ENCODE measurements at regions not wholly inside any gene's neighbourhood (a gene's known extent, or its start where the extent isn't known, plus 50 kb on each side); places are given as distances from the start of the nearest gene placed in this dataset.

GRCh38 chr10:53230651-53231050 lies 458.1 kb upstream of the MBL2 start:
- no peaks in the 10 kb centered on the region for H3K36me3 ChIP-seq (replicated peaks in 1 of 2; ENCODE audit: control extremely low read depth in 1 of 2, control insufficient read depth in 1 of 2, extremely low read depth in 1 of 2, insufficient read depth in 2 of 2, low read length in 1 of 2)
- no CpG with 5 or more reads among the region's 2 CpGs for WGBS (ENCODE audit: insufficient coverage)
- DNase-seq (no peak), ATAC-seq (ENCODE audit: low read depth) (no peak)
- H3K4me1 Mint-ChIP-seq = no peaks in the 10 kb centered on the region
- H3K27ac Mint-ChIP-seq = no peak overlapping the region
- H3K27ac ChIP-seq (ENCODE audit: low read length in 2 of 2) = no peak overlapping the region
- no peaks in the 10 kb centered on the region for H4K20me1 ChIP-seq (ENCODE audit: control insufficient read depth, insufficient read depth, low read length, poor library complexity, severe bottlenecking)
- H2AFZ ChIP-seq (ENCODE audit: insufficient read depth, low read depth, low read length, poor library complexity, severe bottlenecking) = no peak overlapping the region
- H3K4me2 ChIP-seq (replicated peaks; ENCODE audit: low read depth, low read length, poor library complexity, severe bottlenecking) = no peak overlapping the region
- H3K9me3 ChIP-seq (ENCODE audit: control extremely low read depth in 1 of 3, control insufficient read depth in 2 of 3, insufficient read depth in 1 of 3, low read length in 2 of 3) = no peaks in the 10 kb centered on the region
- TF ChIP-seq CTCF (IDR thresholded peaks at IDR 0.05) (no peak), EZH2 (IDR thresholded peaks at IDR 0.05; ENCODE audit: borderline replicate concordance, insufficient read depth, low read depth, low read length, poor library complexity, severe bottlenecking) (no peak)
- H3K27me3 Mint-ChIP-seq = no peaks in the 10 kb centered on the region
- no peak overlapping the region for H3K4me3 ChIP-seq (ENCODE audit: control extremely low read depth in 1 of 5, extremely low read depth in 1 of 5, insufficient read depth in 1 of 5, low read depth in 2 of 5, low read length in 4 of 5)
- H3K27me3 ChIP-seq (replicated peaks in 1 of 4; ENCODE audit: control extremely low read depth in 1 of 4, control insufficient read depth in 3 of 4, insufficient read depth in 4 of 4, low read length in 3 of 4) = no peaks in the 10 kb centered on the region
- H3K4me1 ChIP-seq (ENCODE audit: control insufficient read depth in 2 of 2, insufficient read depth in 2 of 2, low read length in 2 of 2) = no peaks in the 10 kb centered on the region
- H3K79me2 ChIP-seq (ENCODE audit: control insufficient read depth, insufficient read depth, low read length) = no peaks in the 10 kb centered on the region
- no peak overlapping the region for H3K4me3 Mint-ChIP-seq
- intact Hi-C loops (cut with micrococcal nuclease) = no loop called here
- POLR2A ChIA-PET = no interaction called here
- H3K9ac ChIP-seq (ENCODE audit: low read length) = no peak overlapping the region
- CTCF ChIA-PET = no interaction called here
- peaks cover 5% of the 10 kb centered on the region for H3K9me3 Mint-ChIP-seq (ENCODE audit: insufficient read depth)

GRCh38 chr10:53223851-53224250 lies 451.3 kb upstream of the MBL2 start:
- TF ChIP-seq EZH2 (IDR thresholded peaks at IDR 0.05; ENCODE audit: borderline replicate concordance, insufficient read depth, low read depth, low read length, poor library complexity, severe bottlenecking) = no peak
- TF ChIP-seq CTCF (IDR thresholded peaks at IDR 0.05) = no peak
- Histone ChIP-seq H3K36me3 (replicated peaks in 1 of 2; ENCODE audit: control extremely low read depth in 1 of 2, control insufficient read depth in 1 of 2, extremely low read depth in 1 of 2, insufficient read depth in 2 of 2, low read length in 1 of 2) (no peaks in the 10 kb centered on the region), H3K9ac (ENCODE audit: low read length) (no peak overlapping the region), H3K4me2 (replicated peaks; ENCODE audit: low read depth, low read length, poor library complexity, severe bottlenecking) (no peak overlapping the region), H3K9me3 (ENCODE audit: control extremely low read depth in 1 of 3, control insufficient read depth in 2 of 3, insufficient read depth in 1 of 3, low read length in 2 of 3) (peaks cover 0 to 16% (median 1%) of the 10 kb centered on the region in 3 donors), H2AFZ (ENCODE audit: insufficient read depth, low read depth, low read length, poor library complexity, severe bottlenecking) (no peak overlapping the region), H3K27me3 (replicated peaks in 1 of 4; ENCODE audit: control extremely low read depth in 1 of 4, control insufficient read depth in 3 of 4, insufficient read depth in 4 of 4, low read length in 3 of 4) (no peaks in the 10 kb centered on the region), H4K20me1 (ENCODE audit: control insufficient read depth, insufficient read depth, low read length, poor library complexity, severe bottlenecking) (no peaks in the 10 kb centered on the region), H3K4me1 (ENCODE audit: control insufficient read depth in 2 of 2, insufficient read depth in 2 of 2, low read length in 2 of 2) (no peaks in the 10 kb centered on the region), H3K79me2 (ENCODE audit: control insufficient read depth, insufficient read depth, low read length) (no peaks in the 10 kb centered on the region), H3K4me3 (ENCODE audit: control extremely low read depth in 1 of 5, extremely low read depth in 1 of 5, insufficient read depth in 1 of 5, low read depth in 2 of 5, low read length in 4 of 5) (no peak overlapping the region), H3K27ac (ENCODE audit: low read length in 2 of 2) (no peak overlapping the region)
- H3K27me3 Mint-ChIP-seq = no peaks in the 10 kb centered on the region
- ChIA-PET POLR2A (no interaction called here), CTCF (no interaction called here)
- H3K4me3 Mint-ChIP-seq = no peak overlapping the region
- H3K4me1 Mint-ChIP-seq = no peaks in the 10 kb centered on the region
- no peaks in the 10 kb centered on the region for H3K9me3 Mint-ChIP-seq (ENCODE audit: insufficient read depth)
- intact Hi-C loops (cut with micrococcal nuclease) = no loop called here
- H3K27ac Mint-ChIP-seq = no peak overlapping the region
- no peak for ATAC-seq (ENCODE audit: low read depth)
- WGBS (ENCODE audit: insufficient coverage) = 80% methylated on average over 1 of the region's 2 CpGs
- no peak for DNase-seq

Measured in B cell (primary cell).